Tibial artery (tissue), 4 donors: ENCODE measurements at regions not wholly inside any gene's neighbourhood (a gene's known extent, or its start where the extent isn't known, plus 50 kb on each side); places are given as distances from the start of the nearest gene placed in this dataset.

Experiments
- DNase-seq, 2 donors: peaks; one replicate each; pipeline ENCODE4 v3.0.0-alpha.2; 2019
- H3K27ac ChIP-seq, 2 donors: fragments of 200-600 bp; sonication (generic) in 1 of 2; 1 replicate in 1 of 2; 2 replicates in 1 of 2; pipeline ENCODE4 v1.5.1; 2018 to 2019; ENCODE audit warnings: mild to moderate bottlenecking in 1 of 2
- H3K27me3 ChIP-seq, 2 donors: fragments of 200-600 bp; sonication (generic) in 1 of 2; one replicate each; pipeline versions ENCODE4 v1.5.1 to v1.6.0; 2016 to 2019
- H3K36me3 ChIP-seq, 3 donors: fragments of 200-600 bp; sonication (generic) in 2 of 3; one replicate each; pipeline ENCODE4 v1.5.1; 2016 to 2019; ENCODE audit warnings: mild to moderate bottlenecking in 2 of 3
- H3K4me1 ChIP-seq, 4 donors: fragments of 200-600 bp; sonication (generic) in 2 of 4; 1 replicate in 3 of 4; 2 replicates in 1 of 4; pipeline ENCODE4 v1.5.1; 2016 to 2019
- H3K4me3 ChIP-seq, 2 donors: fragments of 200-600 bp; sonication (generic) in 1 of 2; 1 replicate in 1 of 2; 2 replicates in 1 of 2; pipeline ENCODE4 v1.5.1; 2018 to 2019; ENCODE audit warnings: mild to moderate bottlenecking in 2 of 2
- H3K9me3 ChIP-seq, 3 donors: fragments of 200-600 bp; sonication (generic) in 1 of 3; one replicate each; pipeline ENCODE4 v1.5.1; 2016 to 2019
- CTCF ChIP-seq, 2 experiments: fragments of 200-600 bp in 1 of 2; fragments of 450-650 bp in 1 of 2; IDR thresholded peaks; one replicate each; pipeline ENCODE4 v1.5.1; 2017 to 2019; ENCODE audit warnings: antibody characterized with exemption in 2 of 2, mild to moderate bottlenecking in 1 of 2, moderate library complexity in 1 of 2
- intact Hi-C: fragments of 100-400 bp; cut with DNase I; formaldehyde crosslinking; loops from one replicate; pipeline ENCODE4 v1.15.0; 2023; ENCODE audit warnings: low total_unique reads

DNA sequence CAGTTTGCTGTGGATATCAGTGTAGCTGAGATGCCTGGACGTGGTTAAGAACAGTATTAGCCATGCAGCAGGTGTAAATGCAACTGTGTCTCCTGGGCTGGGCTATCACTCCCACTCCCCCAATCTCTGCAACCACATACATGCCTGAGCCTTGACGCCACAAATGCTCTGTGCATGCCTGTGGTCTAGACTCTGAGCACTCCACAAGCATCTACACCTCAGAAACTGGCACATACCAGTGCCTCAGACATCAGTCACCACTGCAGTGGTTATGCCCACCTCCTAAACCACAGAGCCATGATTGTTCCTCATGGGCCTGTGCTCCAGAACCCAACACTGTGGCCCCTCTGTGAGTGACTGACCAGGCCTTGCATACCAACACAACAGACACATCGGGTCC is 226.8 kb upstream of the ALG10 start:
- intact Hi-C loops, result no loop called here
- H3K9me3 ChIP-seq, result no peaks in the 10 kb centered on the region
- TF ChIP-seq CTCF (IDR thresholded peaks at IDR 0.05), result no peak
- no peak for DNase-seq
- H3K4me1 ChIP-seq, result no peaks in the 10 kb centered on the region
- no peaks in the 10 kb centered on the region for H3K27me3 ChIP-seq
- H3K27ac ChIP-seq, result no peak overlapping the region
- H3K4me3 ChIP-seq, result no peak overlapping the region
- no peaks in the 10 kb centered on the region for H3K36me3 ChIP-seq

GRCh38 chr12:33813536-33813935 is 208.8 kb upstream of the ALG10 start:
- no peak for TF ChIP-seq CTCF (IDR thresholded peaks at IDR 0.05)
- H3K36me3 ChIP-seq, result no peaks in the 10 kb centered on the region
- H3K9me3 ChIP-seq, result no peaks in the 10 kb centered on the region
- H3K27ac ChIP-seq, result no peak overlapping the region
- no peak overlapping the region for H3K4me3 ChIP-seq
- intact Hi-C loops, result no loop called here
- H3K27me3 ChIP-seq, result no peaks in the 10 kb centered on the region
- no peaks in the 10 kb centered on the region for H3K4me1 ChIP-seq
- no peak for DNase-seq

DNA sequence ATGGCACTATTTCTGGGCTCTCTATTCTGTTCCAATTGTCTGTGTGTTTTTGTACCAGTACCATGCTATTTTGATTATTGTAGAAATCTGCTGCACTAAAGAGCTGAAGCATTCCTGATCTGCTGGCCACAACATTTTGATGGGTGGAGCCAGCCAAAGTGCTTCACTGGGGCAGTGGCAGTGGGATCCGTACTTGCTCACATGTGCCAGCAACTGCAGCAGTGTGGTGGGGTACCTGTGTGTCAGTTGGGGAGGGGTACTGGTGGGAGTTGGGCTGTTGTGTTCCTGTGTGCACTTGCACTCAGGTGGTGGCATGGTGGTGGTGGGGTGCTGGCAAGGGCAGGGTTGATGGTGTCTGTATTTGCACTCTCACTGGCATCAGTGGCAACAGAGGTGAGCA is 204.6 kb upstream of the ALG10 start:
- Histone ChIP-seq H3K36me3 (no peaks in the 10 kb centered on the region), H3K4me1 (no peaks in the 10 kb centered on the region), H3K27ac (no peak overlapping the region), H3K9me3 (no peaks in the 10 kb centered on the region), H3K4me3 (no peak overlapping the region), H3K27me3 (no peaks in the 10 kb centered on the region)
- no peak for DNase-seq
- no peak for TF ChIP-seq CTCF (IDR thresholded peaks at IDR 0.05)
- intact Hi-C loops, result no loop called here

- DNase-seq, result no peak
- Histone ChIP-seq H3K4me1 (no peaks in the 10 kb centered on the region), H3K27me3 (no peaks in the 10 kb centered on the region), H3K4me3 (no peak overlapping the region), H3K27ac (no peak overlapping the region), H3K36me3 (no peaks in the 10 kb centered on the region), H3K9me3 (no peaks in the 10 kb centered on the region)
- intact Hi-C loops, result no loop called here
- TF ChIP-seq CTCF (IDR thresholded peaks at IDR 0.05), result no peak
Measured at GRCh38 chr12:33818313-33818712, 204.0 kb upstream of the ALG10 start.

DNA sequence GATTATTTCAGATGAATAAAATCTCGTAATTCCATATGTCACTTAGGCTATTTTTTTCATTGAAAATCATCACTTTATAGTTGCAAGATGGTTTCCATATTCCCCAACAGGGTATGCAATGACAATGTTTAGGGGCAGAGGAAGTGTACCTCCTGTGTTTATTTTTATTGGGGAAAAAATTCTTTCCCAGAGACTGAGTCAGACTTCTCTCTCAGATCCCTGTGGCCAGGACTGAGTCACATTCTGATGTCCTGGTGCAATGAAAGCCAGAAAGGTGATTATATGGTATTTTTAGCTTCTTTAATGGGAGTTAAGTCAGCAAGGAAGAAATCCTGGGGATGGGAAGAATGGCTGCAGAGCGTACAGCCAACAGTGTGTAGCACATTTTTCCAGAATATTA is 196.9 kb upstream of the ALG10 start:
- H3K4me1 ChIP-seq, result no peaks in the 10 kb centered on the region
- no peak for TF ChIP-seq CTCF (IDR thresholded peaks at IDR 0.05)
- H3K27ac ChIP-seq, result no peak overlapping the region
- H3K27me3 ChIP-seq, result no peaks in the 10 kb centered on the region
- H3K36me3 ChIP-seq, result no peaks in the 10 kb centered on the region
- no peak overlapping the region for H3K4me3 ChIP-seq
- intact Hi-C loops, result no loop called here
- H3K9me3 ChIP-seq, result no peaks in the 10 kb centered on the region
- DNase-seq, result no peak

GRCh38 chr12:33825986-33826602 is 196.2 kb upstream of the ALG10 start:
- no peaks in the 10 kb centered on the region for H3K36me3 ChIP-seq
- no peak overlapping the region for H3K27ac ChIP-seq
- H3K27me3 ChIP-seq, result no peaks in the 10 kb centered on the region
- H3K4me3 ChIP-seq, result no peak overlapping the region
- no peak for TF ChIP-seq CTCF (IDR thresholded peaks at IDR 0.05)
- intact Hi-C loops, result no loop called here
- H3K9me3 ChIP-seq, result no peaks in the 10 kb centered on the region
- no peaks in the 10 kb centered on the region for H3K4me1 ChIP-seq
- no peak for DNase-seq
